Inflammatory macrophage treated with lipopolysaccharide for 4 hours (primary cell): ENCODE measurements at regions not wholly inside any gene's neighbourhood (a gene's known extent, or its start where the extent isn't known, plus 50 kb on each side); places are given as distances from the start of the nearest gene placed in this dataset.
A peak's percentile ranks its signal among the peaks of the same experiment; 100 is the strongest.
"Not testable (repeated sequence)": the region's sequence is repeated elsewhere in the genome, so short reads cannot be mapped to it uniquely, and the experiment has no call there.

Experiments
- DNase-seq: peaks from one replicate; pipeline ENCODE4 v3.0.0-alpha.2; 2020

DNA sequence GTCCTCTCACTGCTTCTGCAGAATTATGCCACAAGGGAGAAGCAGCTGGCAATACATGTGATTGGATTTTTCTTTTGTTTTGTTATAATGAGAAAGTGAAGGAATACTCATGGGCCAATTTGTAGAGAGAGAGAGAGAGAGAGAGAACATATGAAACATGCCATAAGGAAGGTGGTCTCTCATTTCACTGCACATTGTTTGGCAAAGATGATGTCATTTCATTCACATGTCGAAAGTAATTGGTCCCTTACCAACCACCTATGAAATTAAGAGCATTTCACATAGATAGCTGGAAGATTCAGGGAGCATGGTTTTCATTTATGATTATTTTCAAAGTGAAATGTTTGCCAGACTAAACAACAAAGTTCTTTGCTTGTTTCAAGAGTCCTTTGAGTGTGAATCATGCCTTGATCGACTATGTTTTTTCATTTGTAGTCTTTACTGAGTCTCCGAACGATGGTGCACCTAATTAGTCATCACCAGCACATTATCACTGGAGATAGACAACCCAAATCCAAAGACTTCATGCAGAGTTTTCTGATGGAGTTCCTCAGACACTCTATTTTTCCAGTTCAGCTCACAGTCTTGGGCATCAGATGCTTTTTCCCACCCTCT, 130.1 kb upstream of the ZEB1 start:
- no peak for DNase-seq

DNA sequence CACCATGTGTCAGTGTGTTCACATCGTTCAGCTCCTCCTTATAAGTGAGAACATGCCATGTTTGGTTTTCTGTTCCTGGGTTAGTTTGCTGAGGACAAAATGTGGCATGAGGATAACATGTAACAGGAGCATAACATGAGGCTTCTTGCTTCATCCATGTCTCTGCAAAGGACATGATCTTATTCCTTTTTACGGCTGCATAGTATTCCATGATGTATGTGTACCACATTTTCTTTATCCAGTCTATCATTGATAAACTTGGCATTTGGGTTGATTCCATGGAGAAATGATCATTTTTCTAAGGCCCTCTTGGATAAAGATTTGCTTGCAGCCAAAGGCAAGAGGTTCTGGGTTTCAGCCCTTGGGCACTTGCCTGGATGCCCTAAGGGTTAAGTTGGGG, 128.5 kb upstream of the ZEB1 start:
- DNase-seq = no peak

DNA sequence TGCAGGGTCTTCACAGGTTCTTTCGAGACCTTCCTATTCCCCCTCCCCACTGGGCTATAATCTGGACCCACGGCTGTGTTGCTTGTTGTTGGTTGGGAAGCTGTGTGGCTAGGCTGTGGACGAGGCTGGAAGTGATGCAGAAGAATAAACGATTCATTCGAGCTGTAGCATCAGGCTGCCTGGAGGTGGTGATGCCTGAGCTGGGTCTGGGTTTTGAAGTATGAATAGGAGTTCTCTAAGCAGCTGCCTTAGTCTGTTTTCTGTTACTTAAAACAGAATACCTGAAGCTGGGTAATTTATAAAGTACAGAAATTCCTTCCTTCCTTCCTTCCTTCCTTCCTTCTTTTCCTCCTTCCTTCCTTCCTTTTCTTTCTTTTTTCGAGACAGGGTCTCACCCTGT, 126.5 kb upstream of the ZEB1 start:
- DNase-seq = no peak

DNA sequence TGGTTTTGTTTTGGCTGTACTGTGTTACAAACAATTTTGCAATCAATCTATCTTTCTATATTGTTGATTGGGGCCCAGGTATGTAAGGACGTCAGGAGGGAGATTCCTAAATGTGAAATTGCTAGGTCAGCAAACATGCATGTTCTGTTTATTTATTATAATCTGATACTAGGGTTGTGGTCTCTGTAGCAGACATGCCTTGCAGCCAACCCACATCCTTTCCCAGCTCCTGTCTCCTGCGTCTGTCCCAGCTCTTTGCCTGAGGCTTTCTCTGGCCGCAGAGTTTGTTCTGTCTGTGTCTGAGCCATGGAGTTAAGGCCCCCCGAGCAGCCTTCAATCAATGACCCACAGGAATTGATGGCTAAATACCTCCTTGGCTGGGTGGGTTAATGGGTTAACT, 124.0 kb upstream of the ZEB1 start:
- DNase-seq = no peak

DNA sequence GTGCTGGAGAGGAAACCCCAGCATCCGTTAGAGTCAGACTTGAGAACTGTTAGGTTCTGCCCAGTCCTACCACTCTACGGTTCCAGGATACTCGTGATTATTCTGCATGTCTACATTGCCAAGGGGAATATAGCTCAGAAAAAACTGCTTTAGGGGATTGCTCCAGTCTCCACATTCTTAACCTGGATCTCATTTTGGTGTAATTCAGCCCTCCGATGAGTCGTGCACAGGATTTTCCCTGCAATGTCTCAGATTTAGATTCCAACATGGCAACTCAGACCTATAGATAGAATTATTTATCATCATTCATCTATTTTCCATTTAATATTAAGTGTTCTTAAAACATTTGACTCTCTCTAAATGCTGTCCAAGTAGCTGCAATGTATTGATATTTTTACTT, 121.1 kb upstream of the ZEB1 start:
- DNase-seq = no peak

DNA sequence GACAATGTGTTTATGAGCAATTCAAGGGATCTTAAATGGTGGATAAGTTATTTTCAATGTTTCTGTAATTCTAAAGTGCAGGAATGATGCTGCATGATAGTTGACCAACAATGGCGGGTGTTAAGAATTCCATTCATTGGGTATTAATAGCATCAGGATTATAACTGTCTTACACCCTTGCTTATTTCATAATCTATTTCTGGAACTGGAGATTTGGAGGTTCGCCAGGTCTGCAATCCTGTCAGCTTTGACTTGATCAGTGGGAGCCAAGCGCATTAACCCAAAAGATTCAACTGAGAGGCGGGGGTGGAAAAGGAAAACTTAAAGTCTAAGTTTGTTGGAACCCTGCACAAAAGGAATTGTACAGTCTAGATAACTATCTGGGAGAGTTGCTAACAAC, 114.9 kb upstream of the ZEB1 start:
- no peak for DNase-seq

DNA sequence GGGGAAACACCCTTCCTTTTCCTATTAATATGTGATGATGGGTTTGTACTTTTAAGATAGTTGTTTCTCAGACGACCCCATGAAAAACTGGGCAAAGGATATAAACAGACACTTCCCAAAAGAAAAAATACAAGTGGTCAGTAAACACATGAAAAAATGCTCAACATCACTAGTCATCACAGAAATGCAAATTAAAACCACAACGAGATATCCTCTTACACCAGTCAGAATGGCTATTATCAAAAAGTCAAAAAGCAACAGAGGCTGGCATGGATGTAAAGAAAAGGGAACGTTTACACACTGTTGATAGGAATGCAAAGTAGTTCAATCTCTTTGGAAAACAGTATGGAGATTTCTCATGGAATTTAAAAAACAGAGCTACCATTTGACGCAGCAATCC, 111.4 kb upstream of the ZEB1 start:
- DNase-seq = no peak

DNA sequence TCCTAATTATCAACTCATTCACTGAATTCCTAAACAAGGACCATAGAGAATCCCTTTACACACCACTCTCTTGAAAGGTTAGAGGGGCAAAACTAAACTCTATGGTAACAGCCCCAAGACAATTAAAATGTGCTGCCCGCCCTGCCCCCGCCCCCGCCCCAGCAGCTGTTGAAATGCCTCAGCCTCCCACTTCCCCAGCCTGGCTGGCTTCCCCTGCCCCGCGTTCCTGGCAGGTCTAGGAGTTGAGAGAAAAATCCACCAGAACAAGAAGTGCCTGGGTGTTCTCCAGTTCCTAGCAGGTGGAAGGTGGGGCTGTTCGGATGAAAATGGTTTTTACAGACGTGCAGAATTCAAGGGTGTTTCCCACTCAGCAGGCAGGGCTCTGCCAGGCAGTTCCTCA, 109.5 kb upstream of the ZEB1 start:
- DNase-seq = peak; percentile 3

DNA sequence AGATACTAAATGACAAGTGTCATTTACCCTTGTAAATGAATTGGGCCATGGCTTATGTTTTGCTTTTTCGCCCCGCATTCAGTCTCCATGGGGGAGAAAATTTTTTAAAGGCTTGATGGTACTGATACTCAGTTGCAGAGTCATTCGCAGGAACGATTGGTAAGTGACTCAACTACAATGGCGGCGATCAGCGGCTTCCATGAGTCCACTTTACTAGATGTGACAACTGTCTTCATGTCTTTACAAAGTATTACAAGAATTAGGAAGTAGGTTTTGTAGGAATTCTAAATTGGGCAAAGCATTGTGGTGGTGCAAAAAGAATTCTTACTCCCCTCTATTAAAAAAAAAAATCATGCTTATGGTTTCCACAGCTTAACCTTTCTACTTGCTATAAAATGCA, 108.8 kb upstream of the ZEB1 start:
- DNase-seq = no peak

DNA sequence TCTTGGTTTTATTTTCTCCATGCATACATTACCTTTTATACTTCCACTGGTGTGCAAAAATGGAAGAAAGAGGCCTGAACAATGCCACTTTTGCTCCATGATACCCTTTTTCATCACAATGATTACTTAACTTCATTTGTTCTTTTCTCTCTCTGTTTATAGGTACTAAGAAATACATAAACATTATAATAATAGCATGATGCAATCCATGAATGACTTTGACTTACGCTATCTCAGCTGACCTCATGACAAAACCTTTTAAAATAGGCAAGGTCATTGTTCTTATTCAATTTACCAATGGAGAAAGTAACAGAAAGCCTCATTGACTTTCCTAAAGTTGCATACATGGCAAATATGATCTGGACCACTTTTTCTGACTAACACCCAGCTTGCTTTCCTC, 105.1 kb upstream of the ZEB1 start:
- peak; percentile 3 for DNase-seq

DNA sequence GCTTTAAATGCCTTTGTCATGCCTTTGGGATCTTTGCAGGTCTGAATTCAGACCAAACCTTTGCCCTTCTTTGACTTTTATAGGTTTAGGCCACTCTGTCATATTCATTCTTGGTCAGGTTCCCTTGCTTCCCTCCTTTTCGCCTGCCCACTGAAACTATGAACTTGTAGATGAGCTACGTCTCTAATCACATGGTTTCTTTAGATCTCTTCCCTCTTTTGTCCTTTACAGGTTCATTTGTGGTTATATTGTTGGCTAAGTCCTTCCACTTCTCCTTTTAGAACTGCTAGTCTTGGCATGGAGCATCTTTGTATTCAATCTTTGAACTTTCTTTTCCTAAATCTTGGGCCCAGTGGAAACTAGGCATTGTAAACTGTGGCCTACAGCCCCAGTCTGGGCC, 104.0 kb upstream of the ZEB1 start:
- peak; percentile 52 for DNase-seq

DNA sequence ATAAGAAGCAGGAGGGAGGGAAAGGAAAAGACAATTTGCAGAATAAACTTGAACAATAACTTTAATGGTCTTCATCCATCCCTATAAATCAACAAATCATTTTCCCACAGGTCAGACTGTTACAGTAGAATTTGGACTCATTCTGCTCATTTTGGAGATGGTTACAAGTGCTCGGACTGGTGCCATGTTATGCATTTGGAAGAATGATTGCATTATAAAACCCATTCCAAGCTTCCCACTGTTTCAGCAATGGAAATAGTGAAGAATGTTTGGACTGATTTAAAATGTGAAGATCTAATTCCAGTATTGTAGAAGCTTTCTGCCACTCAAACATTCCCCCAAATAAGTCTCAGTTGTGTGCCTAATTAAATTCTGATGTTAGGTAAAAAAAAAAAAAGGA, 99.7 kb upstream of the ZEB1 start:
- no peak for DNase-seq

DNA sequence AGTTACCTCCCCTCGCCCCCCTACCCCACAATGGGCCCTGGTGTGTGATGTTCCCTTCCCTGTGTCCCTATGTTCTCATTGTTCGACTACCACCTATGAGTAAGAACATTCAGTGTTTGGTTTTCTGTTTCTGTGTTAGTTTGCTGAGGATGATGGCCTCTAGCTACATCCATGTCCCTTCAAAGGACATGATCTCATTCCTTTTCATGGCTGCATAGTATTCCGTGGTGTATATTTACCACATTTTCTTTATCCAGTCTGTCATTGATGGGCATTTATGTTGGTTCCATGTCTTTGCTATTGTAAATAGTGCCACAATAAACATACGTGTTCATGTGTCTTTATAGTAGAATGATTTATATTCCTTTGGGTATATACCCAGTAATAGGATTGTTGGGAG, 90.2 kb upstream of the ZEB1 start:
- not testable (repeated sequence) for DNase-seq

DNA sequence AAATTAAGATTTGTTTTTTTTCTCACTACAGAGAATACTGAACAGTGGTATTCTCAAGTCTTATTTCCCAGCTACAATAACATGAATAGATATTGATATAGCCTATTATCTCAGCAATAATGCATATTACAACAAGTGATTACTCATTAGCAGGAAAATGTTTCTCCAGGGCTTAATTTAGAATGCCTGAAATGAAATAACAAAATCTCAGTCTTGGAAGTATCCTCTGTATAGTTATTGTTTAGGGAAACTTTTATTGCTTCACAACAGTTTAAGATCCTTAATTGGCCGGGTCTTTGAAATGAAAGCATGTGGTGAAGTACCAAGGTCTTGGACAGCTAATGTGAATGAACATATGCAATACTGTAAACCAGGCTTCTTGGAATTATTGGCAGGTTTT, 79.1 kb upstream of the ZEB1 start:
- DNase-seq = no peak

DNA sequence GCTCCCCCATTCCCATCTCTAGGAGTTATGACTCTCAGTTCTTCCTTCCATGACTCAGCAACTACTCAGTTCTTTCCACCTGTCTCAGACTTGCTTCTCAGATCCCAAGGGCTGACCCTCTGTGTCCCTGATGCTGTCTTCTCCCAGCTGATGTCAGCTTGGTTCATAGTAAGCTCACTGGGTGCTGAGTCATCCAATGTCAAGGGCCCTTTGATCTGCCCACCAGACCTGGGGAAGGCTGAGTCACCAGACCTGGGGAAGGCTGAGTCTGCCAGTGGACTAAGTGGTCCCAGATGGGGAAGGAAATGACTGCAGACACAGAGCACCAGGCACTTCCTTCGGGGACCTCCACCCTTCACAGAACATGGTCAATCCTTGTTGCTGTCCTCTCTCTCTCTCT, 76.1 kb upstream of the ZEB1 start:
- DNase-seq = peak; percentile 13

DNA sequence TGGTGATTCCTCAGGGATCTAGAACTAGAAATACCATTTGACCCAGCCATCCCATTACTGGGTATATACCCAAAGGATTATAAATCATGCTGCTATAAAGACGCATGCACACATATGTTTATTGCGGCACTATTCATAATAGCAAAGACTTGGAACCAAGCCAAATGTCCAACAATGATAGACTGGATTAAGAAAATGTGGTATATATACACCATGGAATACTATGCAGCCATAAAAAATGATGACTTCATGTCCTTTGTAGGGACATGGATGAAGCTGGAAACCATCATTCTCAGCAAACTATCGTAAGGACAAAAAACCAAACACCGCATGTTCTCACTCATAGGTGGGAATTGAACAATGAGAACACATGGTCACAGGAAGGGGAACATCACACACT, 67.9 kb upstream of the ZEB1 start:
- DNase-seq = not testable (repeated sequence)

DNA sequence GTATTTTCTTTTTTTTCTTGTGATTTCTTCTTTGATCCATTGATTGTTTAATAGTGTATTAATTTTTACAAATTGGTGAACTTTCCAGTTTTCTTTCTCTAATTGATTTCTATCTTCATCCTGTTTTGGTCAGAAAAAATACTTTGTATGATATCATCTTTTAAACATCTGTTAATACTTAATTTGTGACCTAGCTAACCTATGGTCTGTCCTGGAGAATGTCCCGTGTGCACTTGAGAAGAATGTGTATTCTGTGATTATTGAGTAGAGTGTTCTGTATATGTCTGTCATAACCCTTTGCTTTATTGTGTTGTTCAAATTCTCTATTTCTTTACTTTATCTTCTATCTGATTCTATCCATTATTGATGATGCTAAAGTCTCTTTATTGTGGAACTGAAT, 65.8 kb upstream of the ZEB1 start:
- DNase-seq = no peak

DNA sequence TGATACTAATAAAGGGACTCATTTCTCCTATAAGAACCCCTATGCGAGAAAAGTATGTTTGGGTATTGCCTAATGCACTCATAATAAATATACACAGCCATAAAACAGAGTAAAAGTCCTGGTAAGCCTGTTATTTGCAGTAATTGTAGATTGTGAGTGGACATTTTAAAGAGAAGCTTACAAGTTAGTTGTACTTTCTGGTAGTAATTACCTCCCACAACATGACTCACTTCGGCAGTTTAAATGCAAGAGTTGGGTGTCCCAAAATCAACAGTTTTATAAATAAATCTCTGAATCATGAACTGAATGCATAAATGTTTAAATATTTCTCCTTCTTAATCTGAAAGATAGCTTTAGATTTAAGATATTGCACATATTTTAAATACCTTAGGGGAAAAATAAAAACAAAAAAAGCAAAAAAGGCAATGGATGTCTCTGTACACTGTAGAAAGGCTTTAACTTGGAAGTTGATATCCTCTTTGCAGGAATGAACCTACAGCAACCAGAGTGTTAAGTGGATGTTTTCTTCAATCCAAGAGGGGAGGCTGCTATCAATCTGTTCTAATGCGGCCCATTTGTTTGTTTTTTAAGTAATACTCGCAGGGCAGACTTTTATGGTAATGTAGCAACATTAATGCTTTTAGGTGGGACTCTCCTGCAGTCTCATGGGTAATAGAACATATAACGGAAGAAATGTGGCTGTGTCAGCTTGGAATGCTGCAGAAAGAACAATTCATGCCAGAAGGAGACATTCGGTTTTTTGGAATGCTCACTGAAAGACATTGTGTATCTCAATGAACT, 57.3 kb upstream of the ZEB1 start:
- DNase-seq = no peak

DNA sequence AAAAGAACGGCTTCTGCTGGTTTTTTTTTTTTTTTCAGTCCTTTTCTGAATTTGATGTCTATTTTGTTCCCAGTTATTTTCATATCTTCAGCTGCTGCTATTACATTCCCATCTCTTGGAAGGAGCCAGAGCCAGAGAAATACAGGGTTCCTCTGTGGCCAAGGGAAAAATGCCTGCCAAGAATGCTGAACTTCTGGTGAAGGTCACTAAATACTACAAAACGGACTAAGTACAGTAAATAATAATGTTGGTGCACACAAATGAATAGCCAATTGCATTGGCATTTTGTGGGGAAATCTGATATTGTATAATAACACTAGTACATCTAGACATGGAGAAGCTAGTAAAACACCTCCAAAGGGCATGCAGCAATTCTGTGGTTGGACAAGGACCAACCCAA, 56.3 kb upstream of the ZEB1 start:
- DNase-seq = no peak

DNA sequence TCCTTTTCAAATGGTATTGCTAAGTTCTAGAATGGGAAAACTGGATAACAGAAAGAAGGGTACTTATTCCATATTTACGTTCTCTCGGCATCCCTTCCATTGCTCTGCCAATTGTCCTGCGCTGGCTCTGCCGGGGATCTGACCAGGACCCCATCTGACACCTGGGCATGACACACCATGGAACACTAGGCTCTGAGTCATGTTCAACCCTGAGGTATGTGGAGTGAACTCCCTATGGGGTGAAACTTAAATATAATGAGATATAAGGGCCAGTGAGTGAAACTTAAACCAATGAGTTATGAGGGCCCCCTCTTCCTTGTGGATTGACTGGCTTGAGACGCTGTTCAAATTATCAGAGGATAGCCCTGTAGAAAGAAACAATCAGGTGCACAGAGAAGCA, 55.1 kb upstream of the ZEB1 start:
- no peak for DNase-seq

DNA sequence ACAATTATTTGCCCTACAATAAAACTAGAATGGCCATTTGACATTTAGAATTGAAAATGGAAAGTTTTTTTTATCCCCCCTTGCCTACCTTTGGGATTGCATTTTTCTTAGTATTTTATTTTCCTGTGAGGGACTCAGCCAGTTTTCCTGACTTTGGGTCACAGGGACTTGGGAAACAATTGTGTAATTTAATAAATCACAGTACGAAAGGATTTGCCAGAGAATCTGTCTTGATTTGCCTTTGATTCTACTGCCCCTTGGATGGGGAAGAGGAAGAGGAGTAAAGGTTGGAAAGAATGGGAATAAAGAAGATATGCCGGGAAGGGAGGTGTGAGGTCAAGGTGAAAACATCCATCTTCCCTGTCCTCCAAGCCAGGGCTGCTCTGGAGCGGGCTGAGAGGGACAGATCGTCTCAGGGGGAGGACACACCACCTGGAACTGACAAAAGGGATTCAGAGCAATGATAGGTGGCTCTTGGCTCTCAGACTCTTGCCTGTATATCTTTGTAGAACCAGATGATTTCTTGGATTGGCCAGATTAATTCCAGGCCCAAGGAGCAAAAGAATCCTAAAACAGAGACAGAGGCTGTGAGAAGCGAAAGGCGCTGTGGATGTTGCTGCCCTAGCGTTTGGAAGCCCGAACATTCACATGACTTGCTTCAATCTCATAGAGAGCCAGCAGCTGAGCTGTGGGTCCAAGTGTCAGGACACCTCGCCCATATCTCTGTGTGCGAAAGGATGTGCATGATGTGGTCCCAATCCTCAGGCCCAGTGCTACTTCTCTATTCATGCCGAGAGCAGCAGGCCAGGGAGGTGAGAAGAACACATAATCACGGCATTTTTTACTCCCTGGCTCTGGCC, 50.3 kb upstream of the ZEB1 start:
- no peak for DNase-seq
